Upper lobe of right lung (tissue), 1 donor: ENCODE measurements at regions not wholly inside any gene's neighbourhood (a gene's known extent, or its start where the extent isn't known, plus 50 kb on each side); places are given as distances from the start of the nearest gene placed in this dataset.

Experiments used
- ATAC-seq: fragments of 200-7000 bp; cut with Tn5 transposase; one replicate; pipeline ENCODE4 v1.9.1; 2020; ENCODE audit warnings: mild to moderate bottlenecking, moderate library complexity
- DNase-seq: peaks from one replicate; pipeline ENCODE4 v3.0.0-alpha.2; 2020
- H3K27ac ChIP-seq: fragments of 200-600 bp; one replicate; pipeline ENCODE4 v1.8.0; 2022
- H3K27me3 ChIP-seq: fragments of 200-600 bp; one replicate; pipeline ENCODE4 v1.8.0; 2022; ENCODE audit warnings: mild to moderate bottlenecking
- H3K36me3 ChIP-seq: fragments of 200-600 bp; one replicate; pipeline ENCODE4 v1.8.0; 2022
- H3K4me1 ChIP-seq: fragments of 200-600 bp; one replicate; pipeline ENCODE4 v1.8.0; 2022
- H3K4me3 ChIP-seq: fragments of 200-600 bp; one replicate; pipeline ENCODE4 v1.8.0; 2022; ENCODE audit warnings: mild to moderate bottlenecking
- H3K9me3 ChIP-seq: fragments of 200-600 bp; one replicate; pipeline ENCODE4 v1.8.0; 2022
- intact Hi-C: fragments of 100-400 bp; cut with DNase I; formaldehyde crosslinking; loops from one replicate; pipeline ENCODE4 v1.11.0; 2022
- TF ChIP-seq, protein P1 (sequence below): fragments of 200-600 bp; IDR thresholded peaks from one replicate; pipeline ENCODE4 v1.8.0; 2022; ENCODE audit warnings: antibody characterized with exemption
- donor health status: DM: no; HTN: yes; CAD: no; lungs with severe emphysema.

DNA sequence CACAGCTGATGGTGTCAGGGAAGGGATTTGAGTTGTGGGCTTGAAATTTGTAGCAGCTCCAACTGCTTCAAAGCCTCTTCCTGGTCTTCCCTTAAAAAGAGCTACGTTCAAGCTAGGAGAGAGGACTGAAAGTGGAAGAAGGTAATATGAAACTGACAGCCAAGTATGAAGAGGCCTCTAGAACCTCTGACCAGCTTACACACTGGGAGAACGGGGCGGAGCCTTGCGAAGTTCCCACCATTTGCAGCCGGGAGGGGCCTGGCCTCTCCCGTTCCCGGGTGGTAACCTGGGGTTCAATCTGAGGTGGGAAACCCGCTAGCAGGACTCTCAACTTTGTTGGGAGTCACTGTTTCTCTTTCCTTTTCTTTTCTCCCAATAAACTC is 97.8 kb upstream of the PDE10A start:
- intact Hi-C loops: no loop called here
- TF ChIP-seq, protein P1, sequence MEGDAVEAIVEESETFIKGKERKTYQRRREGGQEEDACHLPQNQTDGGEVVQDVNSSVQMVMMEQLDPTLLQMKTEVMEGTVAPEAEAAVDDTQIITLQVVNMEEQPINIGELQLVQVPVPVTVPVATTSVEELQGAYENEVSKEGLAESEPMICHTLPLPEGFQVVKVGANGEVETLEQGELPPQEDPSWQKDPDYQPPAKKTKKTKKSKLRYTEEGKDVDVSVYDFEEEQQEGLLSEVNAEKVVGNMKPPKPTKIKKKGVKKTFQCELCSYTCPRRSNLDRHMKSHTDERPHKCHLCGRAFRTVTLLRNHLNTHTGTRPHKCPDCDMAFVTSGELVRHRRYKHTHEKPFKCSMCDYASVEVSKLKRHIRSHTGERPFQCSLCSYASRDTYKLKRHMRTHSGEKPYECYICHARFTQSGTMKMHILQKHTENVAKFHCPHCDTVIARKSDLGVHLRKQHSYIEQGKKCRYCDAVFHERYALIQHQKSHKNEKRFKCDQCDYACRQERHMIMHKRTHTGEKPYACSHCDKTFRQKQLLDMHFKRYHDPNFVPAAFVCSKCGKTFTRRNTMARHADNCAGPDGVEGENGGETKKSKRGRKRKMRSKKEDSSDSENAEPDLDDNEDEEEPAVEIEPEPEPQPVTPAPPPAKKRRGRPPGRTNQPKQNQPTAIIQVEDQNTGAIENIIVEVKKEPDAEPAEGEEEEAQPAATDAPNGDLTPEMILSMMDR: no peak
- Histone ChIP-seq H3K9me3 (no peaks in the 10 kb centered on the region), H3K4me1 (no peaks in the 10 kb centered on the region), H3K36me3 (no peaks in the 10 kb centered on the region), H3K27me3 (no peaks in the 10 kb centered on the region), H3K4me3 (no peak overlapping the region), H3K27ac (no peak overlapping the region)
- DNase-seq: no peak
- ATAC-seq: no peak

DNA sequence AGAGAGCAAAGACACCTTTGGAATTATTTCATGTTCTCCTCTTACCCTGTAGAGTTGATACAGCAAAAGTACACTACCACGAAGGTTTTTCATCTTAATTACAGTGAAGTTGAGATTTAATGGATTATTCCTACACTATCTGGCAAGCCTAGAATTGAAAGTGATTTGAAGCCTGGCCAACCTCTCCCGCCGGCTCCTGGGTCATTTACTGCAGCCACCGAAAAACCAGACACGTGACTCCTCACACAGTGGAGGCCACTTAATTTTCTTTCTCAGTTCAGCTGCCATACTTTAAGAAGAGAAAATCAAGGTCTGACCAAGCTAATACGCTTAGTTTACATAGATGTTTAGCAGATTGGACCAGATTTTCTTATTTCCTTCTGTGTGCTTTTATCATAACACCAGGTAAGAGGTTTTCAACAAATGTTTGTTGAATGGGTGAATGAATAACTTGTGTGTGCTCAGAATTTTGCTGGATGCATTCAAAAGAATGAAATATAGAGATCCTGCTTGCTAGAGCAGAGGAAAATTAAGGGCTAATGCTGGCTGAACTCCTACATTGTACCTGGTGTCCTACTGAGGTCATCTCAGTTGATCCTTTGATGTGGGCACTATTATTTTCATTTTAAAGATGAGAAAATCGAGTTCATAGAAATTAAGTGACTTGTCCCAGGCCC is 97.2 kb upstream of the PDE10A start:
- Histone ChIP-seq H3K27me3 (no peaks in the 10 kb centered on the region), H3K4me1 (no peaks in the 10 kb centered on the region), H3K9me3 (no peaks in the 10 kb centered on the region), H3K27ac (no peak overlapping the region), H3K4me3 (no peak overlapping the region), H3K36me3 (no peaks in the 10 kb centered on the region)
- DNase-seq: no peak
- ATAC-seq: no peak
- TF ChIP-seq, protein P1: no peak
- intact Hi-C loops: no loop called here

DNA sequence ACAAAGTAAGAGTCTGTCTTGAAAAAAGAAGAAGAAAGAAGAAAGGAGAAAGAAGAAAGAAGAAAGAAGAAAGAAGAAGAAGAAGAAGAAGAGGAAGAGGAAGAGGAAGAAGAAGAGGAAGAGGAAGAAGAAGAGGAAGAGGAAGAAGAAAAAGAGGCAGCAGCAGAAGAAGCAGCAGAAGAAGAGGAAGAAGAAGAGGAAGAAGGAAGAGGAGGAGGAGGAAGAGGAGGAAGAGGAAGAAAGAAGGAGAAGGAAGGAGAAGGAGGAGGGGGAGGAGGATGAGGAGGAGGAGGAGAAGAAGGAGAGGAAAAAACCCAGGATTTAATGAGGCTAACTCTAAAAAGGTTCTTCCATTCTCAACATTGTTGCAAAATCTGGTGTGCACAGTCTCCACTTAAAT is 95.4 kb upstream of the PDE10A start:
- Histone ChIP-seq H3K27me3 (no peaks in the 10 kb centered on the region), H3K9me3 (no peaks in the 10 kb centered on the region), H3K36me3 (no peaks in the 10 kb centered on the region), H3K27ac (no peak overlapping the region), H3K4me3 (no peak overlapping the region), H3K4me1 (no peaks in the 10 kb centered on the region)
- no peak for DNase-seq
- TF ChIP-seq, protein P1: no peak
- intact Hi-C loops: no loop called here
- no peak for ATAC-seq

DNA sequence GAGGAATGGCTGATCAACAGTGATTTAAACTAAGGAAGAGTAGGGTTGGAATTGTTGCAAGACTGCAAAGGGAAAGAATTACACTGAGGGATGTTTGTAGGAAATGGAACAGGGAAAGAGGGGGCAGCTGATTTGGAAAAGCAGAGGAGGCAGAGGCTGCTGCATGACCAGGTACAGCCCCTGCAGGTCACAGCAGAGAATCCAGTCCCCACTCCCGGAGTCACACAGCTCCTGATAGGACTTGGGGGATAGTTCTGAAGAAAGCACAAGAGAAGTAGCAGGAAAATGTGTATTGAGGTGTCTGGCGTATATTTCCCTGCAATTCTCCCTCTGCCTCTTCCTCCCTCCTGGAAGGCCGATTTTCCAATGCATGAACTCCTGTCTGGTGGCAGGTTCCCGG is 92.5 kb upstream of the PDE10A start:
- Histone ChIP-seq H3K9me3 (no peaks in the 10 kb centered on the region), H3K4me3 (no peak overlapping the region), H3K27me3 (no peaks in the 10 kb centered on the region), H3K27ac (no peak overlapping the region), H3K36me3 (no peaks in the 10 kb centered on the region), H3K4me1 (no peaks in the 10 kb centered on the region)
- intact Hi-C loops: no loop called here
- no peak for DNase-seq
- ATAC-seq: no peak
- TF ChIP-seq, protein P1: no peak

DNA sequence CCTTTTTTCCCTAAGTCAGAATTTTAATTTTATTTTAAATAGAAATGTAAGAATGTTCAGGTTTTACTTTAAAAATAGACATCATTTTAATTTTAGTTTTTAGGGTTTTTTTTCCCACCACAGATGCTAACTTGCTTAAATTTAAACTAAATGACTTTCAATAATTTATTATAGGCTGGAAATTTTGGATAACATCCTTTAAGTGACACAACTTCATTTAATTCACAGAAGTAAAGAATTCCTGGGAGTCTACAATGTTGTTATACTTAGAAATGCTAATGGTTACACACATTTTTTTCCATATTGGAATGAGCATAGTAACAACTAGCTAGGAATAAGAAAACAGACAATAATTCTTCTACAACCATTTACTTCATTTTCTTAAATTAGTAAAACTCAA is 90.5 kb upstream of the PDE10A start:
- Histone ChIP-seq H3K4me1 (no peaks in the 10 kb centered on the region), H3K4me3 (no peak overlapping the region), H3K9me3 (no peaks in the 10 kb centered on the region), H3K27ac (no peak overlapping the region), H3K36me3 (no peaks in the 10 kb centered on the region), H3K27me3 (no peaks in the 10 kb centered on the region)
- intact Hi-C loops: no loop called here
- DNase-seq: no peak
- TF ChIP-seq, protein P1: no peak
- ATAC-seq: no peak

DNA sequence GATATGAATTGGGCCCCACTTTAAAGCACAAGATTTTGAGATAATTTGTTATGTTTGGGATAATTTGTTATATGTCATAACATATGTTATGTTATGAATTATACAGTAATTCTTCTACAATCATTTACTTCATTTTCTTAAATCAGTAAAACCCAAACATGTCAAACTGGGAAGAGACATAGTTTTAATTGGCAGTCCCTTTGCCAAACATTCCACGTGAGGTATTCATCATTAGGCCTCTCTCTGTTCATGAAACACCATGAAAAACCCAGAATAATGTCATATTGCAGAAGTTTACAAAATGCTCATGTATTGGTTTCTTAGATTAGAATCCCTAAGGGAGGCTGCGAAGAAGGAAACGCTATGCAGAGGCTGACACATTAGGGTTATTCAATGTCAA is 89.4 kb upstream of the PDE10A start:
- no peak overlapping the region for H3K4me3 ChIP-seq
- no peaks in the 10 kb centered on the region for H3K9me3 ChIP-seq
- H3K27me3 ChIP-seq: no peaks in the 10 kb centered on the region
- H3K27ac ChIP-seq: no peak overlapping the region
- ATAC-seq (no peak), DNase-seq (no peak)
- intact Hi-C loops: no loop called here
- H3K36me3 ChIP-seq: no peaks in the 10 kb centered on the region
- TF ChIP-seq, protein P1: no peak
- H3K4me1 ChIP-seq: no peaks in the 10 kb centered on the region
